ENCODE measurements at regions not wholly inside any gene's neighbourhood (a gene's known extent, or its start where the extent isn't known, plus 50 kb on each side); places are given as distances from the start of the nearest gene placed in this dataset.
A peak's percentile ranks its signal among the peaks of the same experiment; 100 is the strongest.

GRCh38 chr2:104538077-104538476 lies 315.8 kb upstream of the POU3F3 start:
- Mint-ChIP-seq H3K36me3 (ENCODE audit: low read depth) (no peaks in the 10 kb centered on the region), H3K27ac (no peak overlapping the region), H3K27me3 (ENCODE audit: insufficient read depth, low read depth, poor library complexity) (peaks cover 6% of the 10 kb centered on the region), H3K9me3 (no peaks in the 10 kb centered on the region), H3K4me3 (no peak overlapping the region), H3K4me1 (peaks cover 8% of the 10 kb centered on the region)
- Histone ChIP-seq H3K4me1 (ENCODE audit: insufficient read depth) (no peaks in the 10 kb centered on the region), H3K27me3 (ENCODE audit: insufficient read depth) (no peaks in the 10 kb centered on the region), H3F3A (replicated peaks; ENCODE audit: low read depth) (no peaks in the 10 kb centered on the region), H2AFZ (no peak overlapping the region), H3K4me3 (no peak overlapping the region), H3K79me2 (replicated peaks; ENCODE audit: insufficient read depth) (no peaks in the 10 kb centered on the region), H3K9me2 (ENCODE audit: insufficient read depth) (no peaks in the 10 kb centered on the region), H3K36me3 (ENCODE audit: insufficient read depth) (no peaks in the 10 kb centered on the region), H4K20me1 (replicated peaks; ENCODE audit: insufficient read depth) (no peaks in the 10 kb centered on the region), H3K4me2 (no peak overlapping the region), H3K27ac (ENCODE audit: low read depth) (no peak overlapping the region)
- TF ChIP-seq, protein P1, sequence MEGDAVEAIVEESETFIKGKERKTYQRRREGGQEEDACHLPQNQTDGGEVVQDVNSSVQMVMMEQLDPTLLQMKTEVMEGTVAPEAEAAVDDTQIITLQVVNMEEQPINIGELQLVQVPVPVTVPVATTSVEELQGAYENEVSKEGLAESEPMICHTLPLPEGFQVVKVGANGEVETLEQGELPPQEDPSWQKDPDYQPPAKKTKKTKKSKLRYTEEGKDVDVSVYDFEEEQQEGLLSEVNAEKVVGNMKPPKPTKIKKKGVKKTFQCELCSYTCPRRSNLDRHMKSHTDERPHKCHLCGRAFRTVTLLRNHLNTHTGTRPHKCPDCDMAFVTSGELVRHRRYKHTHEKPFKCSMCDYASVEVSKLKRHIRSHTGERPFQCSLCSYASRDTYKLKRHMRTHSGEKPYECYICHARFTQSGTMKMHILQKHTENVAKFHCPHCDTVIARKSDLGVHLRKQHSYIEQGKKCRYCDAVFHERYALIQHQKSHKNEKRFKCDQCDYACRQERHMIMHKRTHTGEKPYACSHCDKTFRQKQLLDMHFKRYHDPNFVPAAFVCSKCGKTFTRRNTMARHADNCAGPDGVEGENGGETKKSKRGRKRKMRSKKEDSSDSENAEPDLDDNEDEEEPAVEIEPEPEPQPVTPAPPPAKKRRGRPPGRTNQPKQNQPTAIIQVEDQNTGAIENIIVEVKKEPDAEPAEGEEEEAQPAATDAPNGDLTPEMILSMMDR (conservative IDR thresholded peaks at IDR 0.05; ENCODE audit: low read depth in 2 of 2), result no peak
- no peak for TF ChIP-seq CREB1 (CRISPR knock-in tag; IDR thresholded peaks at IDR 0.05; ENCODE audit: low read depth)
- no peak for TF ChIP-seq JUNB (IDR thresholded peaks at IDR 0.05; ENCODE audit: unreplicated experiment)
- TF ChIP-seq NANOG (IDR thresholded peaks at IDR 0.05; ENCODE audit: borderline replicate concordance), result no peak
- TF ChIP-seq EZH2 (IDR thresholded peaks at IDR 0.05; ENCODE audit: low read depth, unreplicated experiment), result no peak
- TF ChIP-seq, protein P2, sequence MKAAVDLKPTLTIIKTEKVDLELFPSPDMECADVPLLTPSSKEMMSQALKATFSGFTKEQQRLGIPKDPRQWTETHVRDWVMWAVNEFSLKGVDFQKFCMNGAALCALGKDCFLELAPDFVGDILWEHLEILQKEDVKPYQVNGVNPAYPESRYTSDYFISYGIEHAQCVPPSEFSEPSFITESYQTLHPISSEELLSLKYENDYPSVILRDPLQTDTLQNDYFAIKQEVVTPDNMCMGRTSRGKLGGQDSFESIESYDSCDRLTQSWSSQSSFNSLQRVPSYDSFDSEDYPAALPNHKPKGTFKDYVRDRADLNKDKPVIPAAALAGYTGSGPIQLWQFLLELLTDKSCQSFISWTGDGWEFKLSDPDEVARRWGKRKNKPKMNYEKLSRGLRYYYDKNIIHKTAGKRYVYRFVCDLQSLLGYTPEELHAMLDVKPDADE (IDR thresholded peaks at IDR 0.05), result no peak
- TF ChIP-seq ZNF462 (CRISPR knock-in tag; IDR thresholded peaks at IDR 0.05), result no peak
- no peak for TF ChIP-seq ZNF331 (CRISPR knock-in tag; IDR thresholded peaks at IDR 0.05; ENCODE audit: low read depth)
- no peak for TF ChIP-seq EZH2phosphoT487 (IDR thresholded peaks at IDR 0.05; ENCODE audit: unreplicated experiment)
- TF ChIP-seq POLR2AphosphoS5 (IDR thresholded peaks at IDR 0.05; ENCODE audit: low read depth), result no peak
- TF ChIP-seq REST (IDR thresholded peaks at IDR 0.05; ENCODE audit: unreplicated experiment), result no peak
- TF ChIP-seq ZNF114 (CRISPR knock-in tag; IDR thresholded peaks at IDR 0.05), result no peak
- TF ChIP-seq STAT1 (IDR thresholded peaks at IDR 0.05; ENCODE audit: unreplicated experiment), result no peak
- DNase-seq (ENCODE audit: low spot score), result no peak
- peak; percentile 32; the same call in 1 of the 3 replicates for ATAC-seq
